ENCODE measurements at regions not wholly inside any gene's neighbourhood (a gene's known extent, or its start where the extent isn't known, plus 50 kb on each side); places are given as distances from the start of the nearest gene placed in this dataset.

GRCh38 chr1:184329245-184329953 is 57.4 kb upstream of the C1orf21 start:
- no peak for TF ChIP-seq CTCF (conservative IDR thresholded peaks at IDR 0.05)
- Mint-ChIP-seq H3K27ac (no peak overlapping the region), H3K4me1 (ENCODE audit: unreplicated experiment) (no peaks in the 10 kb centered on the region), H3K9me3 (no peaks in the 10 kb centered on the region), H3K27me3 (peaks cover 3% of the 10 kb centered on the region), H3K36me3 (no peaks in the 10 kb centered on the region), H3K4me3 (no peak overlapping the region)
- DNase-seq (ENCODE audit: extremely low spot score, unreplicated experiment): no peak

DNA sequence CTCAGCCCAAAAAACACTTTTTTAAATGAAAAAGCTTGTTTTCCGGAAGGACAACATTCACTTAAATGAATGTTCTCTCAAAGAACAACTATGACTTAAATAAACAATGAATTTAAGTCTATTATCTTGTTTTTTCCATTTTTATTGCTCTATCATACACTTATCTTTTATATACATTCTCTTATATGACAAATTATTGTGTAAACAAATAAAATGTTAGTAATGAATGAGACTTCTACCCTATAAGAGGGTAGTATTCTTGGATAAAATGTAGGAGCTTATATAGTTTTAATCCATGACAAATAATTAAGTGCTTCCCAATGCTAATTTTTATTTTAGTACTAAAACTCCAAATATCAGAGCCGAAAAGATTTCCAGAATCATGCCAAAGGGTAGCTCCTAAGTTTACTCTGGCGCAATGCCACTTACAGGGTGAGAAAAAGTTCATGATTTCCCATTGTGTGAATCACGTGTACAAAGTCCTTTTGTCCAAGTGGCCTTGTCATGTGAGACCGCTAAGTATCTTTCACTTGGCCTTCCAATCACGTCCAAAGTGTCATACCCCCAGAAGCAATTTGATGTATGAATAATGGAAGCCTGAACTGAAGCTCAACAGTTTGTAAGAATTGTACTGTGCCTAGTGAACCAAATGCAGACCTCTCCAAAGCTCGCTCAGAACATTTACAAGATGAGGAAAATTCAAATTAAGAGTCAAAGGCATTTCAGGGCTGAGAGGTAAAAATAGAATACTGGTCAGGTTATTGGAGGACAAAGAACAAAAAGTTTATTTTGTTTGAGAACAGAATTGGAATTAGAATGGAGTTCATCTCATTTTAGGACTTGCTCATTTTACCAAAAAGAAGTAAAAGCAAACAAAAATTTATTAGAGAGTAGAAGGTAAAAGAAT is 56.6 kb upstream of the C1orf21 start:
- no peaks in the 10 kb centered on the region for H3K9me3 Mint-ChIP-seq
- no peak for TF ChIP-seq CTCF (conservative IDR thresholded peaks at IDR 0.05)
- DNase-seq (ENCODE audit: extremely low spot score, unreplicated experiment): no peak

GRCh38 chr1:184330875-184331274 is 56.0 kb upstream of the C1orf21 start:
- TF ChIP-seq CTCF (conservative IDR thresholded peaks at IDR 0.05): no peak
- DNase-seq (ENCODE audit: extremely low spot score, unreplicated experiment): no peak
- H3K36me3 Mint-ChIP-seq: no peaks in the 10 kb centered on the region
- H3K4me3 Mint-ChIP-seq: no peak overlapping the region
- no peaks in the 10 kb centered on the region for H3K9me3 Mint-ChIP-seq
- no peak overlapping the region for H3K27ac Mint-ChIP-seq
- H3K4me1 Mint-ChIP-seq (ENCODE audit: unreplicated experiment): no peaks in the 10 kb centered on the region
- H3K27me3 Mint-ChIP-seq: peaks cover 3% of the 10 kb centered on the region

More for the DNA sequence above, 56.6 kb upstream of the C1orf21 start:
- H3K27ac Mint-ChIP-seq: no peak overlapping the region
- peaks cover 3% of the 10 kb centered on the region for H3K27me3 Mint-ChIP-seq
- no peaks in the 10 kb centered on the region for H3K36me3 Mint-ChIP-seq
- H3K4me3 Mint-ChIP-seq: no peak overlapping the region
- no peaks in the 10 kb centered on the region for H3K4me1 Mint-ChIP-seq (ENCODE audit: unreplicated experiment)
